ENCODE measurements at regions not wholly inside any gene's neighbourhood (a gene's known extent, or its start where the extent isn't known, plus 50 kb on each side); places are given as distances from the start of the nearest gene placed in this dataset.

GRCh38 chr7:51636503-51636902, 319.9 kb upstream of the COBL start:
- ATAC-seq (no peak), DNase-seq (no peak)
- Histone ChIP-seq H3K27me3 (no peaks in the 10 kb centered on the region), H3K36me3 (no peaks in the 10 kb centered on the region), H3K4me1 (no peaks in the 10 kb centered on the region), H3K9me3 (no peaks in the 10 kb centered on the region), H3K27ac (no peak overlapping the region), H3K4me3 (no peak overlapping the region)
- TF ChIP-seq POLR2A (IDR thresholded peaks at IDR 0.05): no peak
- TF ChIP-seq, protein P1, sequence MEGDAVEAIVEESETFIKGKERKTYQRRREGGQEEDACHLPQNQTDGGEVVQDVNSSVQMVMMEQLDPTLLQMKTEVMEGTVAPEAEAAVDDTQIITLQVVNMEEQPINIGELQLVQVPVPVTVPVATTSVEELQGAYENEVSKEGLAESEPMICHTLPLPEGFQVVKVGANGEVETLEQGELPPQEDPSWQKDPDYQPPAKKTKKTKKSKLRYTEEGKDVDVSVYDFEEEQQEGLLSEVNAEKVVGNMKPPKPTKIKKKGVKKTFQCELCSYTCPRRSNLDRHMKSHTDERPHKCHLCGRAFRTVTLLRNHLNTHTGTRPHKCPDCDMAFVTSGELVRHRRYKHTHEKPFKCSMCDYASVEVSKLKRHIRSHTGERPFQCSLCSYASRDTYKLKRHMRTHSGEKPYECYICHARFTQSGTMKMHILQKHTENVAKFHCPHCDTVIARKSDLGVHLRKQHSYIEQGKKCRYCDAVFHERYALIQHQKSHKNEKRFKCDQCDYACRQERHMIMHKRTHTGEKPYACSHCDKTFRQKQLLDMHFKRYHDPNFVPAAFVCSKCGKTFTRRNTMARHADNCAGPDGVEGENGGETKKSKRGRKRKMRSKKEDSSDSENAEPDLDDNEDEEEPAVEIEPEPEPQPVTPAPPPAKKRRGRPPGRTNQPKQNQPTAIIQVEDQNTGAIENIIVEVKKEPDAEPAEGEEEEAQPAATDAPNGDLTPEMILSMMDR (IDR thresholded peaks at IDR 0.05): no peak
- intact Hi-C loops (cut with DNase I): no loop called here
- 52% methylated on average over 2 of the region's 3 CpGs for WGBS (ENCODE audit: insufficient coverage, low coverage, low lambda C conversion rate, missing lambda C conversion rate)

- intact Hi-C loops (cut with DNase I): no loop called here
- TF ChIP-seq, protein P1 (IDR thresholded peaks at IDR 0.05): no peak
- TF ChIP-seq POLR2A (IDR thresholded peaks at IDR 0.05): no peak
Observed at GRCh38 chr7:51635775-51636174, 319.2 kb upstream of the COBL start.

DNA sequence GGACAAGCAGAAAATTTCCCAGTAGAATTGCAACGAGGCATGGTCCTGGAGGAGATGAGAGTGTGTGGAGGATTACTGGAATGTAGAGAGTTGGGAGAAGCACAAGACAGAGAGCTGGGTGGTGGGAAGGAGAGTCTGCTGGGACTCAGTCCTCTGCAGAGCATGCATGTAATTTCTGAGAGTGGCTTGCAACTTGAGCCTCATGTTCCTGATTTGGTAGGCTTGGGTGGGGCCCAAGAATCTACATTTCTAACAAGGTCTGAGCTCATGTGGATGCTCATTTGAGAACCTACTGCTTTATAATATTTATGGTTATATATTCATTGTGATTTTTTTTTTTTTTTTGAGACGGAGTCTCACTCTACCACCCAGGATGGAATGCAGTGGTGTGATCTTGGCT, 317.9 kb upstream of the COBL start:
- 18% methylated on average over 2 of the region's 2 CpGs for WGBS (ENCODE audit: insufficient coverage, low coverage, low lambda C conversion rate, missing lambda C conversion rate)
- no peak for ATAC-seq

More at GRCh38 chr7:51635775-51636174, 319.2 kb upstream of the COBL start:
- H3K27ac ChIP-seq: no peak overlapping the region
- no peaks in the 10 kb centered on the region for H3K36me3 ChIP-seq
- H3K4me1 ChIP-seq: no peaks in the 10 kb centered on the region
- H3K9me3 ChIP-seq: no peaks in the 10 kb centered on the region
- H3K27me3 ChIP-seq: no peaks in the 10 kb centered on the region
- ATAC-seq (no peak), DNase-seq (no peak)
- no peak overlapping the region for H3K4me3 ChIP-seq
- WGBS (ENCODE audit: insufficient coverage, low coverage, low lambda C conversion rate, missing lambda C conversion rate): 59% methylated on average over 5 of the region's 5 CpGs

DNA sequence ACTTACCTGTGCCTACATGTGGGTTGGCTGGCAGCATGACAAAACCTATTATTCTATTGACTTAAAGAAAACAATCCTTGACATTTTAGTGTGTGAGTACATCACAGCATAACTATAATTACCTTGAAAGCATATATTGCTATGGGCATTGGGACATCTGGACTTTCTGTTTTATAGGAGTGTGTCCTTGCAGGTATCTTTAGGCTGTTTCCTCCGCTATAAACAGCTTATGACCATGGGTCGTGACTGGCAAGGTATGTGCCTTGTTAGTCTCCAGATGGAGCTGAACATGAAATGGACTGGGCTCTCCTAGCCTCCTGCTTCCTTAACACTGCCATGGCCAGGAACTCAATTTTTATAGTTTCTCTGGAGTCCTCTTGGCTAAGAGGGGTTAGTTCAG, 317.4 kb upstream of the COBL start:
- DNase-seq: no peak
- H3K9me3 ChIP-seq: no peaks in the 10 kb centered on the region
- no peak for ATAC-seq
- intact Hi-C loops (cut with DNase I): no loop called here
- H3K27ac ChIP-seq: no peak overlapping the region
- H3K4me1 ChIP-seq: no peaks in the 10 kb centered on the region
- H3K4me3 ChIP-seq: no peak overlapping the region
- no peaks in the 10 kb centered on the region for H3K27me3 ChIP-seq
- TF ChIP-seq, protein P1 (IDR thresholded peaks at IDR 0.05): no peak
- no peak for TF ChIP-seq POLR2A (IDR thresholded peaks at IDR 0.05)
- H3K36me3 ChIP-seq: no peaks in the 10 kb centered on the region
- WGBS (ENCODE audit: insufficient coverage, low coverage, low lambda C conversion rate, missing lambda C conversion rate): 40% methylated on average over 2 of the region's 2 CpGs

More for the DNA sequence above, 317.9 kb upstream of the COBL start:
- no peak overlapping the region for H3K27ac ChIP-seq
- intact Hi-C loops (cut with DNase I): no loop called here
- H3K36me3 ChIP-seq: no peaks in the 10 kb centered on the region
- no peaks in the 10 kb centered on the region for H3K4me1 ChIP-seq
- H3K4me3 ChIP-seq: no peak overlapping the region
- TF ChIP-seq, protein P1 (IDR thresholded peaks at IDR 0.05): no peak
- no peak for TF ChIP-seq POLR2A (IDR thresholded peaks at IDR 0.05)
- no peak for DNase-seq
- no peaks in the 10 kb centered on the region for H3K27me3 ChIP-seq
- H3K9me3 ChIP-seq: no peaks in the 10 kb centered on the region

- Histone ChIP-seq H3K27ac (no peak overlapping the region), H3K27me3 (no peaks in the 10 kb centered on the region), H3K4me1 (no peaks in the 10 kb centered on the region), H3K4me3 (no peak overlapping the region), H3K36me3 (no peaks in the 10 kb centered on the region), H3K9me3 (no peaks in the 10 kb centered on the region)
- intact Hi-C loops (cut with DNase I): no loop called here
- TF ChIP-seq POLR2A (IDR thresholded peaks at IDR 0.05): no peak
- TF ChIP-seq, protein P1 (IDR thresholded peaks at IDR 0.05): no peak
- DNase-seq: no peak
- no peak for ATAC-seq
- 51% methylated on average over 6 of the region's 6 CpGs for WGBS (ENCODE audit: insufficient coverage, low coverage, low lambda C conversion rate, missing lambda C conversion rate)
Observed at GRCh38 chr7:51633596-51633995, 317.0 kb upstream of the COBL start.

All from right lobe of liver (tissue), 6 donors.